NCI-H1436 (cell line): ENCODE measurements at regions not wholly inside any gene's neighbourhood (a gene's known extent, or its start where the extent isn't known, plus 50 kb on each side); places are given as distances from the start of the nearest gene placed in this dataset.

ENCODE experiments used
- DNase-seq: peaks from one replicate; lab custom pipeline; 2025; lab: John Stamatoyannopoulos, UW

DNA sequence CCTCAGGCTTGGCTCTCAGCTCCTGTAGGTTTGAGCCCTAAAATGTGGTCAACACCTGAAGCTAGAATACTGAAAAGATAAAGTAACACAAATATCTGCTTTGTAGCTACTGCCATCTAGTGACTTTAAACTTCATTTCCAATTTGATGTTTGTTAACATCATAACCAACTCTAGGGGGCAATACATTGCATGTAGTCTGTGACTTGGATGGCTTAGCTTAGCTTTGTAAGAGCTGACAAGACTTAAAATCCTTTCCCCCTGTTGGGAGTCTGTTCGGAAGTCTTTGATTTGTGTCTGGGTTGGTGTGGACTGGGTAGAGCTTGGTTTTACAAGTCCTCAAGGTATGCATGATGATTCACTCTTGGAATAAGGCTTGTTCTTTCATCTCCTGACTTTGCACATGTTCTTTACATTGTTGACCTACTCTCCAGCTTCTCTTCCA, 51.7 kb downstream of the SCN11A start:
- DNase-seq = no peak

DNA sequence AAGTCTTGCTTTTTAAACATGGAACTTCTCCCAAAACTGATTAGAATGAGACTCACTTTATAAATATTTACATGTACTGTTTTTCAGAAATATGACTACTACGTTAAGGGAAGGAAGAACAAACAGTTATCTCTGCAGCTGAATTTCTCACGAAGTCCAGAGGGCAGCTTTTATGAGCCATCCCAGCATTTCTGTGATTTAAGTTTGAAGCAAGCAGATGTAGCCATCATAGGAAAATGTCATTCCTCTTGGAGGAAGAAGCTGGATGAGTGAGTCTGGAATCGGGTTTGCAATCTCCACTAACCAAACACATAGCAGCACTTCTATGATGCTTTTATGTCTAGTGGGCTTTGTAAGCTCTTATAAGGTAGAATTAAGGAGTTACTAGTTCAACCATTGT, 53.7 kb downstream of the SCN11A start:
- no peak for DNase-seq

DNA sequence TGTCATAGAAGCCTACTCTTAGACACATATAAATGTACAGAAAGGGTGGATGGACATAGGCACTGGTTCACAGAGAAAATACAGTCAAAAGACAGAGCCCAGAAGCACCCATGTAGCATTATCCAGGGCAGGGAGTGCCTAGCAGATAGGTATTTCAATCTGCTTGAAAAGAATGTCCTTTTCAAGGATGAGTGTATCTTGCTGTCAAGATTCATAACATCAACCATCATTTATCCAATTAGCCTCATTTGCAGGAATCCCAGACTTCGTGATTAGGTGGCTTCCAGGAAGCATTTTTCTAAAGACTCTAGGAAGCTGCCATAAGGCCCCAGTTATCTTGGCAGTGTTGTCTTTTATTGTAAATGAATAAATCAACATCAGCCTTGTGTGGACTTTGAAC, 55.6 kb downstream of the SCN11A start:
- DNase-seq = no peak

DNA sequence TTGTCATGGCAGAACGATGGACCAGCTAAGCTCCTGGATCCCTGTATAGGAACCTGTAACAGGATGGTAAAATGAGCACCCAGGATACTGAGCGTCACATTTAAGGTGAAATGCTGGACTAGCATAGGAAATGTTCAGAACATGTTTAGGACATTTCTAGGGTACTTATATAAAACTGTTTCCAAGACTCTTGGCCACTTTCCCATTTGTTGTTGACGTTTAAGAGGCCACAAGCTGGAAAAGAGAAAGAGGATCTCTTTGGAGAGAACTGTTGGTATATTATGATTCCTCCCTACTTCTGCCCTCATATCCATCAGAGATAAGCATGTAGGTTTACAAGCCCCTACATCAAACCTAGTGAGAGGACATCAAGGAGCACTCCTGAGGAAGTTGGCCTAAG, 57.5 kb downstream of the SCN11A start:
- no peak for DNase-seq

DNA sequence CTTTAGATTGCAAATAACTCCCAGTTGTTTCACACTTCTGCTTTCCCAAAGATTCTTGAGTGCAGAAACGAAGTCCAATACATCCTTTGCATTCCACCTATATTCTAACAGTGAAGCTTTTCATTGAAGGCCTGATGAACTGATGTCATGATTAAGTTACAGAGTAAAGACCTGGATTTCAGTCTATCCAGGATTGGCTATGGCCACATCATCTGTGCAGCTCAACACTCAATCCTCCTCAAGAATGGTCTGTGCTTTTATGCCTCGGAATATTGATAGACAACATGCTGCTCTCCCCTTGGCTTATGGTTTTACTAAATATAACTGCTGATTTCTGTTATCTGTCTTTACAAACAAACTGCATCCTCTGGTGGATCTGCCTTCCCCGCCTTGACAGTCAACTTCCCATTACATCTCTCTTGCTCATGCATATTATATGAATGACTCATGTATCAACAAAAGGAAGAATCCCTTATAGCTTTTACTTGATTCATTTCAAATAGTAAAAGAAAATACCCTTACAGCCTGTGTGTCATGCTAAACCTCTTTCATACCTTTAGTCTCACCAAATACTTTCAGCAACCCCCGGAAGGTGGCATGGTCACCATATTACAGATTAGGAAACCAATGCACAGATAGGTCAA, 59.5 kb downstream of the SCN11A start:
- DNase-seq = no peak

DNA sequence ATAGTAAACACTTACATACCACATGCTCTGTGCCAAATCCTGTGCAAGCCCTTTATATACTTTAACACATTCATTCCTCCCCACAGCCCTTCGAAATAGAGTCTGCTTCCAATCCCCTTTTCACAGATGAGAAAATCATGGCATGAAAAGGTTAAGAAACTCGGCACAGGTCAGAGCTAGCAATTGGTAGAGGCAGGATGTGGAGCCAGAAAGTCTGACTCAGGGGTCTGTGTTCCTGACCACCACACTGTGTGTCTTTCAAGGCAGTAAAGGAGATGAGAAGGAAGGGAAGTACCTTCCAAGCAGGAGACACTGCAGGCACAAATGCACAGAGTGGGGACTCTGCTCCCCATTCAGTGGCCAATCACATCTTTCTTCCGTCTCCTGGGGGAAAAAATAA, 61.1 kb downstream of the SCN11A start:
- no peak for DNase-seq

DNA sequence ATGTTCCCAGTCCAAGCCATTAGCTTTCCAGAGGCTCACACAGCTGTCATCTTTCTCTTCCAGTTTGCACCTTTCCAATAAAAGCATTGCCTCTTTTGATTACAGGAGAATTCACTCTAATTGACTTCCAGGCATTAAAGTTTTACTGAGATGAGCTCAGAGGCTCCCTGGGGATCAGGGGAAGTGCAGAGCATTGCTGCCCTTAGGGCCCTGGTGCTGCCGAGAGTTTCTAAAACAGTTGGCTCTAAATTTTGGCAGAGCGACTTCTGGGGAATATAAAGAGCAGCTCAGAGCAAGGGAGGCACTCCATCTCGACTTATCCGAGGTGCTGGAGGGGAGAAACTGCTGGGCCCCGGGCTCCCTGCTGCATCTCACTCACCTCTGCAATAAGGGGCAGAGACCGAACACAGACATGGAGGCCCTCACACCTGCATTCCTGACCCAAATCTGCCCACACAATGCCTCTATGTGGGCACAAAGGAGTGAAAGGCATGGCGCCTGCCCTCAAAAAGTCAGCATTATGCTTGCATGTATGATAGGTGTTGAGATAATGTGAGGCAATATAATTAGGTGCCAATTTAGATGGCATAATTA, 61.7 kb downstream of the SCN11A start:
- no peak for DNase-seq

DNA sequence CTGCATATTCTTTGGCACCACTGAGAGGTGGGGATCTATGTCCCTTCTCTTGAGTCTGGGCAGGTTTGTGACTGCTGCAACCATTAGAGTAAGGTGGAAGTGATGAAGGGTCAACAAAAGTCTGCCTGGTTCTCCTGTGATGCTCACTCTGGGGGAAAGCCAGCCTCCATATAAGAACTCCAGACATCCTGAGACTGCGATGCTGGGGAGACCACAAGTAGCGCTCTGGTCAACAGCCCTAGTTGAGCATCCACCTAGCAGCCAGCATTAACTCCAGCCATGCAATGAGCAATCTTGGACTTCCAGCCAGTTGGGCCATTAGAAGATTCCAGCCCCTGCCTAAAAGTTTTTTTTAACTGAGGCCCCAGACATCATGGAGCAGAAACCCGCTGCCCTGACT, 62.8 kb downstream of the SCN11A start:
- DNase-seq = no peak

DNA sequence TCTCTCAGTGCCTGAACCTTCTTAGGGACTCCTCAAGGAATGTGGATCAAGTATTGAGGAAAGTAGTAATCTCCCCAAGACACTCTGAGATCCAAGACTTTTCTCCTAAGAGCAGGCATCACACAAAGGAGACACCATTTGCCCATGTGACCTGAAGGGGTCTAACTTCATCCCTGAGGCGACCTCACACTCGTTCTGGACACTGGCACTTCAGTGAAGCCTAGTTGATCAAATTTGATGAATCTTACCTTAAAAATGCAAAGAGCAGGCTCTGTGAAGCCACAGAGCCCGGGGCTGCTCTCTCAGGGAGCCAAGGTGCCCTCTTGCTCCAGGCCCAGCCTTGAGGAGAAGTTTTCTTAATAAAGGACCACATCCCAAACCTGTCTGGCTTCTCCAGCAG, 64.3 kb downstream of the SCN11A start:
- no peak for DNase-seq

DNA sequence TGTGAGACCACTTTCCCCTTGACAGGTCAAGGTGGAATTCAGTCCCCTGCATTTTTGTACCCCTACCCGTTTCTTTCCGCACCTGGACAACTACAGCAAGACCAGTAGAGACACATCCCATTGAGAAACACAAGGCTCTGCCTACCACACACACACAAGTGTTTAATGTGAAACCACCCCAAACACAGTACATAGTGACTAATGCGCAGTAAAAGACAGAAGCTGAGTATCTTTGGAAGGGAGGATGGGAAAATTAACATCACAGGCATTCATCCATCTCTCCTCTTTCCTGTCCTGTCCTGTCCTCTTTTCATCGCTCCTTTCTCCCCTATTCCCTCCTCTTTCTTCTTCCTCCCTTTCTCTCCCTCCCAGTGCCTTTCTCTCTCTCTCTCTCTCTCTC, 64.8 kb downstream of the SCN11A start:
- DNase-seq = no peak

DNA sequence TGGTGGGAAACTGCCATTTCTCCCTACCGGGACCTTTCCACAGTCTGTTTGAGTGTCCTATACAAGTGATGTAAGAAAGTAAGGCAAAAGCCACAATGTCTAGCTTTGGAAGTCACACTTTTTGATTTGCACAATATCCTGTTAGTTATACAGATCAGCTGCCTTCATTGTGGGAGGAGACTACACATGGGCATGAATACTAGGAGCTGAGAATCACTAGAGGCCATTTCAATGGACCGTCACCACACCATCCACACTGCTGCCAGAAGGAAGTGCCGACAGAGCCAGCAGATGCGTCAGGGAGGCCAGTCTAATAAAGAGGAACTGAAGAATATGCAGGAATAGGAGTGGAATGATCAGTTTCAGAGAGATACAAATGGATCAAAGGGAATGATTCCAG, 65.8 kb downstream of the SCN11A start:
- no peak for DNase-seq

DNA sequence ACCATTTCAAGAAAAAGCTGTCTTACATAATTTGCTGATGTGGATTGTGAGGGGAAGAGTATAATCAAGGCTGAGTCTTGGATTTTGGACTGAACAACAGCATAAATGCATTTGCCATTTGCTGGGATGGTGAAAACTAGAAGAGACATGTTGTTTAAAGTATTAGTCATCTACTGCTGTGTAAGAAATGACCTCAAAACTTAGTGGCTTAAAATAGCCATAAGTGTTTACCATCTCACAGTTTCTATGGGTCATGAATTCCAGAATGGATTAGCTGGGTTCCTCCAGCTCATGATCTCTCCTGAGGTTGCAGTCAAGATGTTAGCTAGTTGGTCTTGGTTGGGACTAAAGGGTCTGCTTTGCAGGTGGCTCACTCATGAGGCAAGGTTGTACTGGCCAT, 66.2 kb downstream of the SCN11A start:
- DNase-seq = no peak

DNA sequence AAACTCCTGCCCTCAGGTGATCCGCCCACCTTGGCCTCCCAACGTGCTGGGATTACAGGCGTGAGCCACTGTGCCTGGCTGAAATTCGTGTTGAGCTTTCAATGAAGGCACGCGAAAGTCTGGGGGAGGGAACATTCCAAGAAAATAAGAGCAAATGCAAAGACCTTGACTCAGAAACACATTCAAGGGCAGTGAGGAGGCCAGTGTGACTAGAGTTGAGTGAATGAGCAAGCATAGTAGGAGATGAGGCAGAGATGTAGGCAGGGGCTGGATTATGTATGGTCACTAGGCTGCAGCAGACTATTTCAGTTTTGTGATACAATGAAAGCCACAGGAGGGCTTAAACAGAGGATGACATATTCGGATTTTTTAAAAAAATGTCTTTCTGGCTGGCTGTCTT, 67.0 kb downstream of the SCN11A start:
- DNase-seq = no peak

DNA sequence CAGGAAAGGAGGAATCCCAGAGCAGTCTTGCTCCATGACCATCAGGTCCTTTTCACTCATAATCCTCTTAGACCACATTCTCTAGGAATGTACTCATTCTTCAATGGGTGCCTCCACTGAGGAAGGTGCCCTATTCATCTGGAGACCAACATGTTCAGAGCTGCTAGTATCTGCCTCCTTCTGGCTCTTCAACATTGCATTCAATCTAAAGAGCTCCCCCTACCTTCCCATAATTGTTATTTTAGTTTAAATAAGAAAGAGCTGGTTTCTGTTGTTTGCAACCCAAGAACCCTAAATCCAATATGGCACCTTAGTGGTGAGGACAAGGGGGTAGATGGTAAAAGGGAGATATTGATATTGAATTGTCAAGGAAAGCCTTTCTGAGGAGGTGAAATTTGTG, 67.6 kb downstream of the SCN11A start:
- no peak for DNase-seq

DNA sequence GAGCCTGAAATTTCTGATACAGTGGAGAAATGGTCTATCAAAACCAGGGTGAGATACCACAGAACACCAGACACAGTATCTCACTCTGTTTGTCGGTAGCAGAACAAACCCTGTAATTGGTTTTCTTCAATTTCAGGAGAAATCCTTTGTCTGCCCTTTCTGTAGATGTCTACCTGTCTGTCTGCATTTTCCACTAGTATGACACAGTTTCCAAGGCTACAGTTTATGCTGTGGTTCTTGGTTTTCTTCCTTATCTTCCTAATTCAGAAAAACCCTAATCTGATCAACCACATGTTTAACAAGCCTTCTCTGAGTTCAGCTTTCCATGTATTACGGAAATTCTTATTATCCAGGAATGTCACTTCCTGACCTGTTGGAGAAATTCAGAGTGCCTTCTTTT, 70.8 kb downstream of the SCN11A start:
- no peak for DNase-seq

DNA sequence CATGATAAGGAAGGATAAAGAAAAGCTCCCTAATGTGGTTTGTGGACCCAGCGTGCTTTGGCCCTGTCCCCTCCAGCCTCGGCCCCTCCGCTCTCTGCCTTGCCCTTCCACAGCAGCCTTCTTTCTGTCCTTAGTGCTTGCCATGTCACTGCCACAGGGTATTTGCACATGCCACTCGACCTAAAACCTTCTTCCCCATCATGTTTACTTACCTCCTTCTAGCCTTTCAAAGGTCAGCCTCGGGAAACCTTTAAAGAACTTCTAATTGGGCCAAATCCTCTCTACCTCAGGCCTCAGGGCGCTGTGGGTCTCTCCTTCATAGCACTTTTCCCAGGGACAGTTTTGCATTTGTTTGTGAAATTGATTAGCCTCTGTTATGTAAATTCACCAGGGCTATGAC, 73.0 kb downstream of the SCN11A start:
- no peak for DNase-seq

DNA sequence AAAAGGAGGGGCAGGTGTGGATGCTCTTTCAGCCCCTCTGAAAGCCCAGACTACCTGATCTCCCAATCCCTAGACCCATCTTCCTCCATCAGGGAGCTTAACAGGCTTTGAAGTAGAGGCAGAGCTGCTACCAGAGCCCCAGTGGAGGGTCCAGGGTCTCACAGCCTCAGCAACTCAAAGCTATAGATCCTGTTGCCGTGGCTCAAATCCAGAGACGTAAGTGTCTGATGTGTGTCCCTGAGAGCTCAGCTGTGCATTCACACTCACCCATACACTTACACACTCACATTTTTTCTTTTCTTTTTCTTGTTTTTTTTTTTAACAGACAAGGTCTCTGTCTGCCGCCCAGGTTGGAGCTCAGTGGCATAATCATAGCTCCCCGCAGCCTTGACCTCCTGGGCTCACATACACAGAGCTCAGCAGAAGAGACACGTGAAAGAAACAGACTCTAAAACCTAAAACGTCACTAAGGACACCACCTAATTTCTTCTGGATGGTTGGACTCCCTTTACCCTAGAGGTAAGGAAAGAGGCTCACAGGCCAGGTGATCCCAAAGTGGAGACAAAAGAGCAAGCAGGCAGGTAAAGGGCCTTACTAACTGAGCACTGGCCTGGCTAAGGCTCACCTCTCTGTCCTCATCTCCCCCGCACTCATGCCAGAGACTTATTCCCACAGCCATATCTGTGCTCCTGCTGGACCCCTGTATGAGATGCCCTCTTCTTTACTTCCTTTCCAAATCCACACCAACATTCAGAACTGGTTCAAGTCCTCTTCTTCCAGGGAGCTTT, 80.7 kb downstream of the SCN11A start:
- DNase-seq = no peak

DNA sequence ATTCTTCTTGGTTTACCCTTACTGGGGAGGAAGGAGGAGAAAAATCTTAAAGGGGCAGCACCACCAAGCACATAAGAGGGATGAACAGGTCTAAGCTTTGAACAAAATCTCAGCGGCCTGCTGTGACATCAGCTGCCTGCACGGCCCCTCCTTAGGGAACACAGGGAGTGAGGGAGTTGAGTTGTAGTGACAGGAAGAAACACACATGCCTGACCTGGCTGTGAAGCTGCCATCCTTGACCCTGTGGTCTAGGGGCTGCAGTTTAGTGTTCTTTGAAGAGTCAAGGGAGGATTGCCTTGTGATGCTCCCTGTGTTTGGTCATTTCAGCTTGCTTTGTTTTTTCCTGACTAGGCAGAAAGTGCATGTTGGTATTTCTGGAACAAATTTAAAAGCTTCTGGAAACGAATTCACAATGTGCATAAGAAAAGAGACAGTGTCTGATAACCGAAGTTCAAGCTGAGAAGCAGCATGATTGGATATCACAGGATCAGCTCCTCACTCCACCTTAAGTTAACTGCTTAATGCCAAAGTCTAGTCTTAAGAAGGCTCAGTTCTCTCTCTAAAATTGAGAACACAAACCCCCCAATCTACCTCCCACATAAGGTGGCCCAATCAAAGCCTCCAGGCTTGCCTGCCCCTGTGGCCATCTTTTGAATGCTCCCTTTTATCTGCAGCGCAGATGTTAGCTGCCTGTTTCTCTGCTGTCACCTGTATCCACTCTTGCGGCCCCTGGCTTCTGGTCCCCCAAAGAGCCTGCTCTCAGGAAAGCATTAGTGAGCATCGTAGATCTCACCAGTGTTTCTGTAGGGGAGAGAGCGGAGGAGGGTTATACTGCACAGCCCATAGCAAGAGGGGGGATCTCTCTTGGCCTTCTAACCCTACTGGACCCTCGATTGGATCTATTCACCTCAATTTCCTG, 82.2 kb downstream of the SCN11A start:
- DNase-seq = no peak

DNA sequence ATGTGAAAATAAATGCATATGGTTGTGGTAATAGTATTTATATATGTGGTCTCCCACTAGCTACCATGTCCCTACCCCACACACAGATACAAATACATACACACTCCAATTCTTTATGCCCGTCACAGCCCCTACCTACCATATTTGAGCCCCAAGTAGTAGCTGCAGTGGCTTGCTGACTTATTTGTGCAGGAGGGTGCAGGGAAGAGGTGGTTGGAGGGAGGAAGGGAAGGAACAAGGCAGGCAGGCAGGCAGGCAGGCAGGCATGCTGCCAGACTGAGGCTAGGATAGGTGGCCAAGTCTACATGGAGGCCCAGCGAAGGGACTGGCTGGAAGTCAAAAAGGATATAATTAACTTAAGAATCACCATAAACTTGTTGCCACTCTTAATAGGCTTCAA, 82.9 kb downstream of the SCN11A start:
- no peak for DNase-seq

DNA sequence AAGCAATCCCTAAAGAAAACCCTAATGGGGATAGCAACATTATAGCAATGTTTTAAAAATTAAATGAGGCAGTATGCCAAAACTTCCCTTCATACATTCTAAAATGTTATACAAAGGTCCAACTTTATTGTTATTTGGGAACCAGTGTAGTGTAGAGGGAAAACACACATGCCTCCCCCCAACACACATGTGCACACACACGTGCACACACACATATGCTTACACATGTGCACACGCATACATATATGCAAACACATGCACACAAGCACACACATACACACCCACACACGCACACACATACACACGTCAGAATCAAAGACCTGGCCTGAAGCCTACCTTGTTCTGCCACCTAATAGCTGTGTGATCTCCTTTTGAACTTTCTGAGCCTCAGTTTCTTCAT, 83.3 kb downstream of the SCN11A start:
- no peak for DNase-seq

DNA sequence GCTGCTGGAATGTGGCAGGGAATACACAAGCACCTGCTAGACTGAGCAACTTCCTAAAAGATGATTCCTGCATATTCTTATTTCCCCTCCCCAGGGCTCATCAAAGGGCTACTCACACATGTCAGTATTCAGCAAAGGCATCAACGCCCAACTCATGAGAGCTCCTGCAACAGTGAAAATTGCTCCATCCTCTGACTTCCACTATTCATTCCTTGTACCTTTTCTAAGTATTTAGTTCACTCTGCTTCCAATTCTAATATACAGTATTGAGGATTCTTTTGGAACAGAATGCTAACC, 84.1 kb downstream of the SCN11A start:
- DNase-seq = no peak

DNA sequence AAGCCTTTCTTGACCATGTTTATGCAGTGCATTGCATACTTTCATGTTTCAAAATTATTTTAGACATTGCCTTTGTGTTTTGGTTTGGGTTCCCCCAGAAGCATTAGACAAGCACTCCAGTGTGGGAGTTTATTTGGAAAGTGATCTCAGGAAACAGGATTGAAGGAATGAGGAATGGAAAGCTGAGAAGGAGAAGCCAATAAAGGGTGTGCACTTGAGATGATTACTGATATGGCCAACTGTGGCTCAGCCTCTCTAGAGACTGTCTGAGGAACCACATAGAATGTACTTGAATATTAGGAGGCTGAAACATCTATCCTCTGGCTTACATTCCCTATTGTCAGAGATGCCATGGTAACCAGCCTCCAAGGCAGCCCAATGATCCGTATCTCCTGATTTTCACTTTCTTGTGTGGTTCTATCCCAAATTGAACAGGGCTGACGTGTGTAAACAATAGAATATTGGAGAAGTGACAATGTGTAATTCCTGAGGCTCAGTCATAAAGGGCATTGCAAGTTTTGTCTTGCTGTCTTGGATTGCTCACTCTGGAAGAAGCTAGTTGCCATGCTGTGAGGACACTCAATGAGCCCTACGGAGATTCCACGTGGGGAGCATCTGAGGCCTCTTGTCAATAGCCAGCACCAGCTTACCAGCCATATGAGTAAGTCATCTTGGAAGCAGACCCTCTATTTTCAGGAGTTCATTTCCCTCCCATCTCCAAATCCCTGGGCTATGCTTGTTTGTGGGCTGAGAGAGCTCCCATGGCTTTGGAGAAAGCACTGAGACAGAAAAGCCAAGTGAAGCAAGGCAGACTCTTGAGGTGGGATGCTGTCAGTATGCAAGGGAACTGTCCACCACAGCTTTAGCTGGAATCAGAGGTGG, 84.7 kb downstream of the SCN11A start:
- DNase-seq = no peak
